GM23338 (cell line): ENCODE measurements at regions not wholly inside any gene's neighbourhood (a gene's known extent, or its start where the extent isn't known, plus 50 kb on each side); places are given as distances from the start of the nearest gene placed in this dataset.

ENCODE experiments used
- ATAC-seq: fragments of 200-7000 bp; cut with Tn5 transposase; 3 replicates; pipeline ENCODE4 v1.9.1; 2020
- DNase-seq: peaks from one replicate; pipeline ENCODE4 v3.0.0-alpha.2; 2015; ENCODE audit warnings: low spot score
- H2AFZ ChIP-seq: fragments of 200-600 bp; sonication (generic); 2 replicates; pipeline ENCODE4 v1.8.0; 2016; ENCODE audit warnings: antibody characterized with exemption, mild to moderate bottlenecking, moderate library complexity
- H3F3A ChIP-seq: fragments of 200-600 bp; sonication (generic); replicated peaks from 2 replicates; pipeline ENCODE4 v1.8.0; 2017; ENCODE audit warnings: antibody characterized with exemption, mixed run types, low read depth
- H3K27ac ChIP-seq: fragments of 200-600 bp; sonication (generic); 2 replicates; pipeline ENCODE4 v1.6.1; 2016; ENCODE audit warnings: low read depth
- H3K27me3 ChIP-seq: fragments of 200-600 bp; sonication (generic); 2 replicates; pipeline ENCODE4 v1.8.0; 2016; ENCODE audit warnings: mild to moderate bottlenecking, mixed run types, moderate library complexity; ENCODE audit not compliant: insufficient read depth
- H3K36me3 ChIP-seq: fragments of 200-600 bp; sonication (generic); 2 replicates; pipeline ENCODE4 v1.8.0; 2016; ENCODE audit warnings: mild to moderate bottlenecking; ENCODE audit not compliant: insufficient read depth
- H3K4me1 ChIP-seq: fragments of 200-600 bp; sonication (generic); 2 replicates; pipeline ENCODE4 v1.8.0; 2016; ENCODE audit warnings: mild to moderate bottlenecking, moderate library complexity; ENCODE audit not compliant: insufficient read depth
- H3K4me2 ChIP-seq: fragments of 200-600 bp; sonication (generic); 2 replicates; pipeline ENCODE4 v1.7.1; 2017; ENCODE audit warnings: mixed run types
- H3K4me3 ChIP-seq: fragments of 200-600 bp; sonication (generic); 2 replicates; pipeline ENCODE4 v1.6.1; 2016; ENCODE audit warnings: mixed run types
- H3K79me2 ChIP-seq: fragments of 200-600 bp; sonication (generic); replicated peaks from 2 replicates; pipeline ENCODE4 v1.8.0; 2017; ENCODE audit warnings: mild to moderate bottlenecking; ENCODE audit not compliant: insufficient read depth
- H3K9me2 ChIP-seq: fragments of 200-600 bp; sonication (generic); 2 replicates; pipeline ENCODE4 v1.8.0; 2017; ENCODE audit not compliant: insufficient read depth
- H4K20me1 ChIP-seq: fragments of 200-600 bp; sonication (generic); replicated peaks from 2 replicates; pipeline ENCODE4 v1.8.0; 2017; ENCODE audit warnings: mild to moderate bottlenecking; ENCODE audit not compliant: insufficient read depth
- H3K27ac Mint-ChIP-seq: 2 replicates; pipeline ENCODE4 v1.8.0; 2020; ENCODE audit warnings: inconsistent platforms, mild to moderate bottlenecking, moderate library complexity, mixed read lengths
- H3K27me3 Mint-ChIP-seq: 3 replicates; pipeline ENCODE4 v1.8.0; 2022; ENCODE audit warnings: low read depth, mild to moderate bottlenecking, moderate library complexity, mixed read lengths, inconsistent platforms; ENCODE audit not compliant: insufficient read depth, poor library complexity
- H3K36me3 Mint-ChIP-seq: 3 replicates; pipeline ENCODE4 v1.8.0; 2021; ENCODE audit warnings: low read depth, mild to moderate bottlenecking, inconsistent platforms, moderate library complexity, mixed read lengths
- H3K4me1 Mint-ChIP-seq: 3 replicates; pipeline ENCODE4 v1.8.0; 2020; ENCODE audit warnings: mild to moderate bottlenecking, inconsistent platforms, mixed read lengths
- H3K4me3 Mint-ChIP-seq: 3 replicates; pipeline ENCODE4 v1.8.0; 2021; ENCODE audit warnings: moderate library complexity, mild to moderate bottlenecking, inconsistent platforms, mixed read lengths
- H3K9me3 Mint-ChIP-seq: 3 replicates; pipeline ENCODE4 v1.8.0; 2020; ENCODE audit warnings: moderate library complexity, mild to moderate bottlenecking, inconsistent platforms, mixed read lengths
- CREB1 ChIP-seq: fragments of 250-450 bp; sonication (Bioruptor Pico); IDR thresholded peaks from 2 replicates; pipeline ENCODE4 v1.5.0; 2020; ENCODE audit warnings: low read depth, mild to moderate bottlenecking, moderate library complexity
- CTCF ChIP-seq, 2 experiments: fragments of 200-600 bp in 1 of 2; sonication (generic) in 1 of 2; conservative IDR thresholded peaks; 2 replicates each; pipeline versions ENCODE4 v1.5.1 to v1.6.1; 2016 to 2017; ENCODE audit warnings: antibody characterized with exemption in 2 of 2, low read depth in 2 of 2, mild to moderate bottlenecking in 2 of 2, moderate library complexity in 1 of 2
- EZH2 ChIP-seq: fragments of 200-600 bp; sonication (generic); IDR thresholded peaks from one replicate; pipeline ENCODE4 v1.8.0; 2017; ENCODE audit warnings: antibody characterized with exemption, mild to moderate bottlenecking, low read depth; ENCODE audit not compliant: unreplicated experiment
- EZH2phosphoT487 ChIP-seq: fragments of 200-600 bp; sonication (generic); IDR thresholded peaks from one replicate; pipeline ENCODE4 v1.8.1; 2018; ENCODE audit warnings: antibody characterized with exemption; ENCODE audit not compliant: unreplicated experiment
- JUNB ChIP-seq: IDR thresholded peaks from one replicate; pipeline ENCODE4 v1.6.1; 2016; ENCODE audit warnings: antibody characterized with exemption; ENCODE audit not compliant: unreplicated experiment
- NANOG ChIP-seq: IDR thresholded peaks from 2 replicates; pipeline ENCODE4 v1.6.1; 2016; ENCODE audit warnings: antibody characterized with exemption, borderline replicate concordance
- REST ChIP-seq: IDR thresholded peaks from one replicate; pipeline ENCODE4 v1.6.1; 2018; ENCODE audit warnings: antibody characterized with exemption; ENCODE audit not compliant: unreplicated experiment
- ZNF331 ChIP-seq: fragments of 250-450 bp; sonication (Bioruptor Pico); IDR thresholded peaks from 2 replicates; pipeline ENCODE4 v1.5.0; 2020; ENCODE audit warnings: low read depth, mild to moderate bottlenecking, moderate library complexity
- ZNF462 ChIP-seq: fragments of 250-450 bp; sonication (Bioruptor Pico); IDR thresholded peaks from 2 replicates; pipeline ENCODE4 v1.5.0; 2020; ENCODE audit warnings: mild to moderate bottlenecking, moderate library complexity

- peaks cover 3% of the 10 kb centered on the region; the same call in 2 of the 3 replicates for H3K36me3 Mint-ChIP-seq
These were observed 629.0 kb upstream of the NXPH2 start for GRCh38 chr2:139409212-139409611.

More at GRCh38 chr2:139409212-139409611, 629.0 kb upstream of the NXPH2 start:
- H3K4me1 Mint-ChIP-seq = no peaks in the 10 kb centered on the region
- peaks cover 7% of the 10 kb centered on the region for H3K27me3 Mint-ChIP-seq
- H3F3A ChIP-seq = no peaks in the 10 kb centered on the region
- H3K4me3 Mint-ChIP-seq = no peak overlapping the region
- TF ChIP-seq EZH2phosphoT487 (no peak), EZH2 (no peak), NANOG (no peak), CREB1 (CRISPR knock-in tag) (no peak), CTCF (conservative IDR thresholded peaks at IDR 0.05; ENCODE audit: low read depth in 2 of 2) (no peak), ZNF331 (CRISPR knock-in tag) (no peak), JUNB (no peak), ZNF462 (CRISPR knock-in tag) (no peak), REST (no peak)
- no peaks in the 10 kb centered on the region for H3K79me2 ChIP-seq
- H3K27ac ChIP-seq = no peak overlapping the region
- H3K36me3 ChIP-seq = no peaks in the 10 kb centered on the region
- H3K4me1 ChIP-seq = no peaks in the 10 kb centered on the region
- H3K9me3 Mint-ChIP-seq = peaks cover 10% of the 10 kb centered on the region; the same call in 2 of the 3 replicates
- no peak overlapping the region for H3K4me3 ChIP-seq
- no peaks in the 10 kb centered on the region for H4K20me1 ChIP-seq
- DNase-seq (no peak), ATAC-seq (no peak)
- H3K9me2 ChIP-seq = peaks cover under 1% of the 10 kb centered on the region; the same call in 1 of the 2 replicates
- no peak overlapping the region for H2AFZ ChIP-seq
- H3K27me3 ChIP-seq = no peaks in the 10 kb centered on the region
- H3K27ac Mint-ChIP-seq = no peak overlapping the region
- no peak overlapping the region for H3K4me2 ChIP-seq
